Nephron (organoid): ENCODE measurements at regions not wholly inside any gene's neighbourhood (a gene's known extent, or its start where the extent isn't known, plus 50 kb on each side); places are given as distances from the start of the nearest gene placed in this dataset.
A peak's percentile ranks its signal among the peaks of the same experiment; 100 is the strongest.

ENCODE experiments used
- H3K27ac Mint-ChIP-seq, 3 experiments: 2 replicates each; pipeline ENCODE4 v1.8.0; 2020; ENCODE audit warnings: mixed read lengths in 3 of 3, mild to moderate bottlenecking in 2 of 3, moderate library complexity in 1 of 3
- H3K27me3 Mint-ChIP-seq: 2 replicates; pipeline ENCODE4 v1.8.0; 2021; ENCODE audit warnings: low read depth, mild to moderate bottlenecking, moderate library complexity, mixed read lengths
- H3K36me3 Mint-ChIP-seq: 2 replicates; pipeline ENCODE4 v1.8.0; 2020; ENCODE audit warnings: low read depth, mixed read lengths
- H3K4me1 Mint-ChIP-seq: 2 replicates; pipeline ENCODE4 v1.8.0; 2020; ENCODE audit warnings: mixed read lengths
- H3K4me3 Mint-ChIP-seq, 3 experiments: 2 replicates each; pipeline ENCODE4 v1.8.0; 2020; ENCODE audit warnings: mild to moderate bottlenecking in 3 of 3, mixed read lengths in 3 of 3, moderate library complexity in 2 of 3
- H3K9me3 Mint-ChIP-seq: 2 replicates; pipeline ENCODE4 v1.8.0; 2020; ENCODE audit warnings: mixed read lengths
- CTCF ChIP-seq, 3 experiments: fragments of 200-600 bp; sonication (generic); IDR thresholded peaks; one replicate each; pipeline ENCODE4 v1.5.0; 2021; ENCODE audit warnings: antibody characterized with exemption in 3 of 3; ENCODE audit not compliant: unreplicated experiment in 3 of 3

GRCh38 chr2:177010861-177011260 lies 201.7 kb upstream of the HNRNPA3 start:
- Mint-ChIP-seq H3K4me3 (no peak overlapping the region), H3K27ac (peak overlapping the region; percentile 59 to 77 (median 76)), H3K36me3 (peaks cover 4% of the 10 kb centered on the region), H3K9me3 (peaks cover 8% of the 10 kb centered on the region), H3K27me3 (no peaks in the 10 kb centered on the region), H3K4me1 (peaks cover 21% of the 10 kb centered on the region)
- no peak for TF ChIP-seq CTCF (IDR thresholded peaks at IDR 0.05; ENCODE audit: unreplicated experiment in 3 of 3)

GRCh38 chr2:177014946-177015345 lies 197.6 kb upstream of the HNRNPA3 start:
- no peak for TF ChIP-seq CTCF (IDR thresholded peaks at IDR 0.05; ENCODE audit: unreplicated experiment in 3 of 3)
- peak overlapping the region in 2 of 3 experiments; percentile 8 to 13 for H3K27ac Mint-ChIP-seq
- no peak overlapping the region for H3K4me3 Mint-ChIP-seq
- H3K27me3 Mint-ChIP-seq: no peaks in the 10 kb centered on the region
- H3K9me3 Mint-ChIP-seq: no peaks in the 10 kb centered on the region
- peaks cover 22% of the 10 kb centered on the region for H3K4me1 Mint-ChIP-seq
- no peaks in the 10 kb centered on the region for H3K36me3 Mint-ChIP-seq

DNA sequence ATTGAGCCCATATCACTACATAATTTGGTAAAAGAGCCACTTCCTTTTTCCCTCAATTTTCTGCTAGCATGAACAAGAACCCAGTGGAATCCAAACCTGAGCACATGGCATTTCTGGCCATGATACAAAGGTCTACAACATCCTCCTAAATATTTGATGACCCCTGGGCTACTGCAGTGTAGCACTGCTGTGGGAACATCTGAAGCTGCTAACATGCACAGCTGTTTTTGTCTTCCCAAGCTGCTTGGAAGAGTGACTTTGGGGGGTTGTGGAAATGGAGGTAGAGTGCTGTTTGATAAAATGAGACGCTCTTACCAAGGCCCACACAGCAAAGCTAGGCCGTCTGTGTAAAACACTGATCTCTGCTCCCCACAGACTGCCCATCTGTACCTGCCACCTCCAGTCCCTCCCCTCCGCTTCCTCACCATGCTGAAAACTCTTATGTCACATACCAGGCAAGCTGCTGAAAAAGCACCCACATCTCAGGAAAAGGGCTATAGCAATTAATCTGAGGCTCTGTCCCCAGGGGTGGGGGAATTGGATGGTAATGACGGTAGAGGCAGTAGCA lies 197.2 kb upstream of the HNRNPA3 start:
- no peak for TF ChIP-seq CTCF (IDR thresholded peaks at IDR 0.05; ENCODE audit: unreplicated experiment in 3 of 3)
- Mint-ChIP-seq H3K9me3 (no peaks in the 10 kb centered on the region), H3K27me3 (no peaks in the 10 kb centered on the region), H3K4me3 (no peak overlapping the region), H3K27ac (peak overlapping the region; percentile 5 to 40 (median 8)), H3K36me3 (no peaks in the 10 kb centered on the region), H3K4me1 (peaks cover 23% of the 10 kb centered on the region)

GRCh38 chr2:177020524-177021119 lies 192.0 kb upstream of the HNRNPA3 start:
- no peak for TF ChIP-seq CTCF (IDR thresholded peaks at IDR 0.05; ENCODE audit: unreplicated experiment in 3 of 3)
- H3K27me3 Mint-ChIP-seq: no peaks in the 10 kb centered on the region
- H3K4me3 Mint-ChIP-seq: no peak overlapping the region
- H3K27ac Mint-ChIP-seq: peak overlapping the region; percentile 62 to 88 (median 75)
- H3K36me3 Mint-ChIP-seq: no peaks in the 10 kb centered on the region
- H3K4me1 Mint-ChIP-seq: peaks cover 33% of the 10 kb centered on the region
- no peaks in the 10 kb centered on the region for H3K9me3 Mint-ChIP-seq

GRCh38 chr2:177021706-177022343 lies 190.8 kb upstream of the HNRNPA3 start:
- Mint-ChIP-seq H3K36me3 (no peaks in the 10 kb centered on the region), H3K4me1 (peaks cover 28% of the 10 kb centered on the region), H3K27me3 (peaks cover 7% of the 10 kb centered on the region), H3K27ac (peak overlapping the region; percentile 62 to 88 (median 75)), H3K9me3 (no peaks in the 10 kb centered on the region), H3K4me3 (peak overlapping the region in 1 of 3 experiments; percentile 31)
- peak in 1 of 3 experiments; percentile 12 for TF ChIP-seq CTCF (IDR thresholded peaks at IDR 0.05; ENCODE audit: unreplicated experiment in 3 of 3)
